K562 (cell line): ENCODE measurements at regions not wholly inside any gene's neighbourhood (a gene's known extent, or its start where the extent isn't known, plus 50 kb on each side); places are given as distances from the start of the nearest gene placed in this dataset.
A peak's percentile ranks its signal among the peaks of the same experiment; 100 is the strongest.

ENCODE experiments used
- ATAC-seq: fragments of 200-7000 bp; cut with Tn5 transposase; 3 replicates; pipeline ENCODE4 v1.9.1; 2020; ENCODE audit warnings: moderate library complexity
- BruUV-seq: library from RNA; stranded (reverse); fragments of 400-500 nt; replicated peaks from 2 replicates; lab custom pipeline; 2021; lab: Mats Ljungman, UMichigan
- CTCF ChIA-PET: fragments of 300-600 bp; formaldehyde crosslinking; extraction: SDS; loops from one replicate; lab custom pipeline; 2021; ENCODE audit warnings: low intra/inter-chr PET ratio; lab: Yijun Ruan, JAX
- POLR2A ChIA-PET: fragments of 300-600, 350-650 bp; sonication (Branson Sonifier 250); formaldehyde crosslinking; extraction: SDS; loops from one replicate; lab custom pipeline; 2021; ENCODE audit warnings: antibody characterized with exemption, inconsistent platforms; lab: Yijun Ruan, JAX
- DNase-seq, 4 experiments: peaks; one replicate each; pipeline versions ENCODE4 v3.0.0 to v3.0.0-alpha.2; 2011 to 2018; ENCODE audit warnings: low spot score in 3 of 4, mixed read lengths in 3 of 4; ENCODE audit errors: extremely low read depth in 1 of 4
- FAIRE-seq: peaks from 2 replicates; lab custom pipeline; 2011; peaks lifted over from hg19 to GRCh38; lab: Jason Lieb, UNC
- H2AFZ ChIP-seq: 2 replicates; pipeline ENCODE4 v1.6.0; 2011; ENCODE audit warnings: low read depth, low read length, control low read depth, inconsistent platforms
- H3K27ac ChIP-seq: fragments of 200-600 bp; 3 replicates; pipeline ENCODE4 v1.8.0; 2011; ENCODE audit warnings: low read depth, mild to moderate bottlenecking, control low read depth, inconsistent platforms, low read length, moderate library complexity, mixed read lengths; ENCODE audit errors: extremely low read depth
- H3K27me3 ChIP-seq, 2 experiments: fragments of 300-600 bp in 1 of 2; 2 replicates in 1 of 2; 3 replicates in 1 of 2; pipeline versions ENCODE4 v1.6.0 to v1.8.0; 2011; ENCODE audit warnings: inconsistent platforms in 2 of 2, low read length in 2 of 2, mild to moderate bottlenecking in 1 of 2, mixed read lengths in 1 of 2, moderate library complexity in 1 of 2; ENCODE audit not compliant: control insufficient read depth in 2 of 2, insufficient read depth in 2 of 2
- H3K36me3 ChIP-seq: fragments of 300-600 bp; 3 replicates; pipeline ENCODE4 v1.8.0; 2011; ENCODE audit warnings: mild to moderate bottlenecking, low read length, inconsistent platforms; ENCODE audit not compliant: control insufficient read depth, insufficient read depth
- H3K4me1 ChIP-seq, 2 experiments: fragments of 200-600 bp in 1 of 2; replicated peaks in 1 of 2; 2 replicates in 1 of 2; 3 replicates in 1 of 2; pipeline versions ENCODE4 v1.5.1 to v1.8.0; 2011; ENCODE audit warnings: inconsistent platforms in 2 of 2, low read length in 2 of 2, mild to moderate bottlenecking in 1 of 2, mixed read lengths in 1 of 2, moderate library complexity in 1 of 2; ENCODE audit not compliant: control insufficient read depth in 2 of 2, insufficient read depth in 2 of 2
- H3K4me2 ChIP-seq: 2 replicates; pipeline ENCODE4 v1.6.1; 2011; ENCODE audit warnings: low read length, control low read depth, inconsistent platforms, mixed read lengths; ENCODE audit not compliant: insufficient read depth
- H3K4me3 ChIP-seq: fragments of 200-600 bp; sonication (generic), shearing (Covaris generic); 2 replicates; pipeline ENCODE4 v1.5.1; 2016; ENCODE audit warnings: control low read depth, inconsistent platforms
- H3K79me2 ChIP-seq: fragments of 200-600 bp; 3 replicates; pipeline ENCODE4 v1.8.0; 2011; ENCODE audit warnings: low read length, inconsistent platforms; ENCODE audit not compliant: control insufficient read depth, insufficient read depth
- H3K9ac ChIP-seq, 2 experiments: 2 replicates each; pipeline versions ENCODE4 v1.6.0 to v1.6.1; 2011; ENCODE audit warnings: low read depth in 2 of 2, low read length in 2 of 2, control low read depth in 1 of 2, inconsistent platforms in 1 of 2, mild to moderate bottlenecking in 1 of 2, mixed read lengths in 1 of 2; ENCODE audit not compliant: insufficient read depth in 1 of 2
- H3K9me1 ChIP-seq: one replicate; pipeline ENCODE4 v1.6.0; 2011; ENCODE audit warnings: inconsistent platforms, mild to moderate bottlenecking, low read length, moderate library complexity; ENCODE audit not compliant: control insufficient read depth, insufficient read depth
- H3K9me3 ChIP-seq: replicated peaks from 2 replicates; pipeline ENCODE4 v1.5.1; 2011; ENCODE audit warnings: low read depth, low read length, inconsistent platforms; ENCODE audit not compliant: control insufficient read depth, insufficient read depth
- H4K20me1 ChIP-seq: replicated peaks from 2 replicates; pipeline ENCODE4 v1.6.1; 2011; ENCODE audit warnings: low read length, inconsistent platforms, mixed read lengths; ENCODE audit not compliant: control insufficient read depth, insufficient read depth
- ARID4B ChIP-seq: sonication (generic); formaldehyde crosslinking; IDR thresholded peaks from 2 replicates; pipeline ENCODE4 v1.8.0; 2022; ENCODE audit warnings: mild to moderate bottlenecking, missing genetic modification reagents
- CTCF ChIP-seq, 3 experiments: IDR thresholded peaks in 2 of 3; conservative IDR thresholded peaks in 1 of 3; 2 replicates each; pipeline ENCODE4 v1.5.1; 2011 to 2012; ENCODE audit warnings: low read length in 3 of 3, mild to moderate bottlenecking in 3 of 3, control low read depth in 2 of 3, improper control_type of control experiment in 1 of 3, inconsistent platforms in 1 of 3, low read depth in 1 of 3, mixed read lengths in 1 of 3, moderate library complexity in 1 of 3; ENCODE audit not compliant: insufficient read depth in 2 of 3
- IFI16 ChIP-seq: fragments of 250-450 bp; sonication (Bioruptor Pico); IDR thresholded peaks from 2 replicates; pipeline ENCODE4 v2.1.2; 2022; ENCODE audit warnings: mild to moderate bottlenecking, inconsistent platforms
- OTX1 ChIP-seq: fragments of 450-650 bp; formaldehyde crosslinking; IDR thresholded peaks from 2 replicates; pipeline ENCODE4 v1.4.0; 2022; ENCODE audit warnings: mild to moderate bottlenecking
- PBX2 ChIP-seq, 2 experiments: IDR thresholded peaks in 1 of 2; conservative IDR thresholded peaks in 1 of 2; 2 replicates each; pipeline ENCODE4 v1.6.1; 2016; ENCODE audit warnings: low read depth in 2 of 2, mild to moderate bottlenecking in 1 of 2, missing compliant biosample characterization in 1 of 2, missing genetic modification characterization in 1 of 2, moderate library complexity in 1 of 2
- RAD21 ChIP-seq, 2 experiments: fragments of 250-450 bp in 1 of 2; fragments of 450-650 bp in 1 of 2; sonication (Bioruptor Pico) in 1 of 2; formaldehyde crosslinking in 1 of 2; IDR thresholded peaks in 1 of 2; conservative IDR thresholded peaks in 1 of 2; 2 replicates each; pipeline versions ENCODE4 v1.4.0 to v1.8.0; 2020 to 2022; ENCODE audit warnings: mild to moderate bottlenecking in 2 of 2, moderate library complexity in 1 of 2
- ZFP1 ChIP-seq: fragments of 450-650 bp; formaldehyde crosslinking; IDR thresholded peaks from 2 replicates; pipeline ENCODE4 v1.4.0; 2020; ENCODE audit warnings: mild to moderate bottlenecking, mixed read lengths
- ZNF143 ChIP-seq: sonication (generic); formaldehyde crosslinking; IDR thresholded peaks from 2 replicates; pipeline ENCODE4 v1.9.0; 2022; ENCODE audit warnings: mild to moderate bottlenecking, missing genetic modification reagents
- ZNF57 ChIP-seq: fragments of 450-650 bp; formaldehyde crosslinking; IDR thresholded peaks from 2 replicates; pipeline ENCODE4 v1.4.0; 2020; ENCODE audit warnings: mild to moderate bottlenecking, moderate library complexity
- ZNF75A ChIP-seq: fragments of 450-650 bp; formaldehyde crosslinking; IDR thresholded peaks from 2 replicates; pipeline ENCODE4 v1.4.0; 2020; ENCODE audit warnings: mild to moderate bottlenecking
- ZSCAN29 ChIP-seq: fragments of 450-650 bp; IDR thresholded peaks from 2 replicates; pipeline ENCODE4 v1.6.1; 2017
- WGBS: fragments of 100-300 bp; shearing (Covaris generic); methylation state at CpG from one replicate; pipeline ENCODE4 v1.1.6; 2016; ENCODE audit warnings: low coverage, mixed read lengths; ENCODE audit not compliant: insufficient coverage; ENCODE audit errors: missing lambda C conversion rate; 5-methylcytosine and 5-hydroxymethylcytosine counted together
- in situ Hi-C: fragments of 300-500 bp; cut with MboI; formaldehyde crosslinking; loops from 4 replicates; pipeline ENCODE4 v1.15.0; 2018; ENCODE audit warnings: inconsistent platforms, mixed read lengths
- intact Hi-C: fragments of 100-400 bp; cut with micrococcal nuclease; formaldehyde crosslinking; loops from 2 replicates; pipeline ENCODE4 v1.14.2; 2022

- intact Hi-C loops = loop anchor here (1.0 to 5.0 kb wide), 3 partner anchors 58 to 127 kb away; partner anchors contain the start of gene ACSL4
- peak overlapping the region in 1 of 2 experiments; percentile 64; a peak in 3 of 4 replicates for H3K9ac ChIP-seq
- H3K9me1 ChIP-seq = no peaks in the 10 kb centered on the region
- 21% methylated on average over 13 of the region's 13 CpGs for WGBS
- H2AFZ ChIP-seq = peak overlapping the region; percentile 81
- H3K27me3 ChIP-seq = no peaks in the 10 kb centered on the region
- DNase-seq (peak; percentile 54 to 75 (median 63)), ATAC-seq (peak; percentile 94), FAIRE-seq (peak; percentile 88)
- H3K36me3 ChIP-seq = no peaks in the 10 kb centered on the region
- ChIA-PET CTCF (interaction anchor here (0.5 kb wide), 1 partner anchor 11 kb away, joined by 3 read pairs; no protein-coding TSS in a partner anchor), POLR2A (no interaction called here)
- no peaks in the 10 kb centered on the region for H3K79me2 ChIP-seq
- no peaks in the 10 kb centered on the region for H3K9me3 ChIP-seq
- no TSS peak for BruUV-seq
- no peaks in the 10 kb centered on the region for H4K20me1 ChIP-seq
- peaks cover 0 to 31% of the 10 kb centered on the region in 2 experiments; a peak in 3 of 5 replicates for H3K4me1 ChIP-seq
- H3K4me2 ChIP-seq = peak overlapping the region; percentile 71
- H3K4me3 ChIP-seq = no peak overlapping the region
- in situ Hi-C loops = no loop called here
- peak overlapping the region; percentile 75 for H3K27ac ChIP-seq
- TF ChIP-seq ARID4B (CRISPR knock-in tag) (no peak), PBX2 (CRISPR knock-in tag; IDR thresholded peaks at IDR 0.05; ENCODE audit: low read depth) (no peak), PBX2 (tag; conservative IDR thresholded peaks at IDR 0.05; ENCODE audit: low read depth) (no peak), CTCF (IDR thresholded peaks at IDR 0.05 in 2 of 3, conservative IDR thresholded peaks at IDR 0.05 in 1 of 3; ENCODE audit: insufficient read depth in 2 of 3, low read depth in 1 of 3, low read length in 3 of 3) (peak; percentile 49 to 61 (median 54)), ZNF75A (CRISPR knock-in tag) (no peak), ZSCAN29 (no peak), ZFP1 (CRISPR knock-in tag) (no peak), OTX1 (CRISPR knock-in tag) (no peak), RAD21 (CRISPR knock-in tag; conservative IDR thresholded peaks at IDR 0.05 in 1 of 2, IDR thresholded peaks at IDR 0.05 in 1 of 2) (peak; percentile 31 to 37), ZNF143 (no peak), IFI16 (no peak), ZNF57 (CRISPR knock-in tag) (no peak)
These were observed 106.9 kb upstream of the ACSL4 start for GRCh38 chrX:109839694-109840567.
